ENCODE measurements at regions not wholly inside any gene's neighbourhood (a gene's known extent, or its start where the extent isn't known, plus 50 kb on each side); places are given as distances from the start of the nearest gene placed in this dataset.

- DNase-seq (peak in 1 of 3 donors; percentile 6), ATAC-seq (peak; percentile 83 to 87)
- Histone ChIP-seq H3K27me3 (ENCODE audit: control insufficient read depth, insufficient read depth) (no peaks in the 10 kb centered on the region), H3K4me3 (ENCODE audit: low read length) (peak overlapping the region; percentile 41), H3K27ac (ENCODE audit: low read length) (no peak overlapping the region), H3K9me3 (ENCODE audit: control insufficient read depth, low read length) (no peaks in the 10 kb centered on the region), H3K4me1 (ENCODE audit: control insufficient read depth, insufficient read depth, low read length) (no peaks in the 10 kb centered on the region)
- intact Hi-C loops (cut with DNase I), result no loop called here
- 34% methylated on average over 8 of the region's 8 CpGs for WGBS
Observed at GRCh38 chr6:93784794-93785693, 365.7 kb upstream of the EPHA7 start.

GRCh38 chr6:93779086-93779841, 359.9 kb upstream of the EPHA7 start:
- Histone ChIP-seq H3K4me1 (ENCODE audit: control insufficient read depth, insufficient read depth, low read length) (no peaks in the 10 kb centered on the region), H3K27ac (ENCODE audit: low read length) (peak overlapping the region; percentile 64), H3K4me3 (ENCODE audit: low read length) (peak overlapping the region; percentile 27), H3K9me3 (ENCODE audit: control insufficient read depth, low read length) (no peaks in the 10 kb centered on the region), H3K27me3 (ENCODE audit: control insufficient read depth, insufficient read depth) (no peaks in the 10 kb centered on the region)
- intact Hi-C loops (cut with DNase I), result no loop called here
- peak; percentile 96 to 98 for ATAC-seq
- 17% methylated on average over 12 of the region's 12 CpGs for WGBS
- DNase-seq, result peak; percentile 16 to 64 (median 40)

GRCh38 chr6:93759190-93759589, 339.8 kb upstream of the EPHA7 start:
- Histone ChIP-seq H3K9me3 (ENCODE audit: control insufficient read depth, low read length) (no peaks in the 10 kb centered on the region), H3K27ac (ENCODE audit: low read length) (no peak overlapping the region), H3K4me3 (ENCODE audit: low read length) (no peak overlapping the region), H3K4me1 (ENCODE audit: control insufficient read depth, insufficient read depth, low read length) (no peaks in the 10 kb centered on the region), H3K27me3 (ENCODE audit: control insufficient read depth, insufficient read depth) (no peaks in the 10 kb centered on the region)
- WGBS, result 94% methylated on average over 2 of the region's 2 CpGs
- DNase-seq (no peak), ATAC-seq (no peak)
- intact Hi-C loops (cut with DNase I), result no loop called here

GRCh38 chr6:93751969-93752368, 332.6 kb upstream of the EPHA7 start:
- WGBS, result 46% methylated on average over 2 of the region's 2 CpGs
- H3K27ac ChIP-seq (ENCODE audit: low read length), result no peak overlapping the region
- ATAC-seq, result no peak
- H3K4me3 ChIP-seq (ENCODE audit: low read length), result no peak overlapping the region
- no peaks in the 10 kb centered on the region for H3K4me1 ChIP-seq (ENCODE audit: control insufficient read depth, insufficient read depth, low read length)
- H3K9me3 ChIP-seq (ENCODE audit: control insufficient read depth, low read length), result no peaks in the 10 kb centered on the region
- H3K27me3 ChIP-seq (ENCODE audit: control insufficient read depth, insufficient read depth), result no peaks in the 10 kb centered on the region
- DNase-seq, result no peak
- intact Hi-C loops (cut with DNase I), result no loop called here

GRCh38 chr6:93749930-93750329, 330.6 kb upstream of the EPHA7 start:
- no peak for DNase-seq
- intact Hi-C loops (cut with DNase I), result no loop called here
- ATAC-seq, result no peak
- Histone ChIP-seq H3K4me3 (ENCODE audit: low read length) (no peak overlapping the region), H3K4me1 (ENCODE audit: control insufficient read depth, insufficient read depth, low read length) (no peaks in the 10 kb centered on the region), H3K9me3 (ENCODE audit: control insufficient read depth, low read length) (no peaks in the 10 kb centered on the region), H3K27me3 (ENCODE audit: control insufficient read depth, insufficient read depth) (no peaks in the 10 kb centered on the region), H3K27ac (ENCODE audit: low read length) (no peak overlapping the region)
- WGBS, result 77% methylated on average over 2 of the region's 2 CpGs

GRCh38 chr6:93749191-93749590, 329.8 kb upstream of the EPHA7 start:
- no peak overlapping the region for H3K27ac ChIP-seq (ENCODE audit: low read length)
- no peaks in the 10 kb centered on the region for H3K27me3 ChIP-seq (ENCODE audit: control insufficient read depth, insufficient read depth)
- H3K9me3 ChIP-seq (ENCODE audit: control insufficient read depth, low read length), result no peaks in the 10 kb centered on the region
- ATAC-seq (no peak), DNase-seq (no peak)
- no peaks in the 10 kb centered on the region for H3K4me1 ChIP-seq (ENCODE audit: control insufficient read depth, insufficient read depth, low read length)
- H3K4me3 ChIP-seq (ENCODE audit: low read length), result no peak overlapping the region
- intact Hi-C loops (cut with DNase I), result no loop called here

GRCh38 chr6:93746892-93747291, 327.5 kb upstream of the EPHA7 start:
- DNase-seq (no peak), ATAC-seq (no peak)
- WGBS, result 83% methylated on average over 3 of the region's 3 CpGs
- intact Hi-C loops (cut with DNase I), result no loop called here
- no peak overlapping the region for H3K27ac ChIP-seq (ENCODE audit: low read length)
- H3K4me1 ChIP-seq (ENCODE audit: control insufficient read depth, insufficient read depth, low read length), result no peaks in the 10 kb centered on the region
- no peaks in the 10 kb centered on the region for H3K9me3 ChIP-seq (ENCODE audit: control insufficient read depth, low read length)
- no peaks in the 10 kb centered on the region for H3K27me3 ChIP-seq (ENCODE audit: control insufficient read depth, insufficient read depth)
- no peak overlapping the region for H3K4me3 ChIP-seq (ENCODE audit: low read length)

- no peaks in the 10 kb centered on the region for H3K27me3 ChIP-seq (ENCODE audit: control insufficient read depth, insufficient read depth)
- WGBS, result 77% methylated on average over 2 of the region's 2 CpGs
- intact Hi-C loops (cut with DNase I), result no loop called here
- no peak overlapping the region for H3K4me3 ChIP-seq (ENCODE audit: low read length)
- no peak overlapping the region for H3K27ac ChIP-seq (ENCODE audit: low read length)
- ATAC-seq (no peak), DNase-seq (no peak)
- H3K9me3 ChIP-seq (ENCODE audit: control insufficient read depth, low read length), result no peaks in the 10 kb centered on the region
- H3K4me1 ChIP-seq (ENCODE audit: control insufficient read depth, insufficient read depth, low read length), result no peaks in the 10 kb centered on the region
Observed at GRCh38 chr6:93745306-93745705, 325.9 kb upstream of the EPHA7 start.

- Histone ChIP-seq H3K4me1 (ENCODE audit: control insufficient read depth, insufficient read depth, low read length) (no peaks in the 10 kb centered on the region), H3K4me3 (ENCODE audit: low read length) (no peak overlapping the region), H3K27me3 (ENCODE audit: control insufficient read depth, insufficient read depth) (no peaks in the 10 kb centered on the region), H3K9me3 (ENCODE audit: control insufficient read depth, low read length) (no peaks in the 10 kb centered on the region), H3K27ac (ENCODE audit: low read length) (no peak overlapping the region)
- intact Hi-C loops (cut with DNase I), result no loop called here
- DNase-seq, result no peak
- WGBS, result 81% methylated on average over 3 of the region's 3 CpGs
- no peak for ATAC-seq
Observed at GRCh38 chr6:93735099-93735498, 315.7 kb upstream of the EPHA7 start.

- DNase-seq (no peak), ATAC-seq (no peak)
- Histone ChIP-seq H3K4me3 (ENCODE audit: low read length) (no peak overlapping the region), H3K27me3 (ENCODE audit: control insufficient read depth, insufficient read depth) (no peaks in the 10 kb centered on the region), H3K27ac (ENCODE audit: low read length) (no peak overlapping the region), H3K4me1 (ENCODE audit: control insufficient read depth, insufficient read depth, low read length) (no peaks in the 10 kb centered on the region), H3K9me3 (ENCODE audit: control insufficient read depth, low read length) (no peaks in the 10 kb centered on the region)
- intact Hi-C loops (cut with DNase I), result no loop called here
- WGBS, result 94% methylated on average over 1 of the region's 1 CpG
Observed at GRCh38 chr6:93731306-93731705, 311.9 kb upstream of the EPHA7 start.

GRCh38 chr6:93728150-93728549, 308.8 kb upstream of the EPHA7 start:
- Histone ChIP-seq H3K27me3 (ENCODE audit: control insufficient read depth, insufficient read depth) (no peaks in the 10 kb centered on the region), H3K27ac (ENCODE audit: low read length) (no peak overlapping the region), H3K4me3 (ENCODE audit: low read length) (no peak overlapping the region), H3K4me1 (ENCODE audit: control insufficient read depth, insufficient read depth, low read length) (no peaks in the 10 kb centered on the region), H3K9me3 (ENCODE audit: control insufficient read depth, low read length) (no peaks in the 10 kb centered on the region)
- no peak for ATAC-seq
- 47% methylated on average over 2 of the region's 2 CpGs for WGBS
- intact Hi-C loops (cut with DNase I), result no loop called here
- DNase-seq, result no peak
